ENCODE measurements at regions not wholly inside any gene's neighbourhood (a gene's known extent, or its start where the extent isn't known, plus 50 kb on each side); places are given as distances from the start of the nearest gene placed in this dataset.

DNA sequence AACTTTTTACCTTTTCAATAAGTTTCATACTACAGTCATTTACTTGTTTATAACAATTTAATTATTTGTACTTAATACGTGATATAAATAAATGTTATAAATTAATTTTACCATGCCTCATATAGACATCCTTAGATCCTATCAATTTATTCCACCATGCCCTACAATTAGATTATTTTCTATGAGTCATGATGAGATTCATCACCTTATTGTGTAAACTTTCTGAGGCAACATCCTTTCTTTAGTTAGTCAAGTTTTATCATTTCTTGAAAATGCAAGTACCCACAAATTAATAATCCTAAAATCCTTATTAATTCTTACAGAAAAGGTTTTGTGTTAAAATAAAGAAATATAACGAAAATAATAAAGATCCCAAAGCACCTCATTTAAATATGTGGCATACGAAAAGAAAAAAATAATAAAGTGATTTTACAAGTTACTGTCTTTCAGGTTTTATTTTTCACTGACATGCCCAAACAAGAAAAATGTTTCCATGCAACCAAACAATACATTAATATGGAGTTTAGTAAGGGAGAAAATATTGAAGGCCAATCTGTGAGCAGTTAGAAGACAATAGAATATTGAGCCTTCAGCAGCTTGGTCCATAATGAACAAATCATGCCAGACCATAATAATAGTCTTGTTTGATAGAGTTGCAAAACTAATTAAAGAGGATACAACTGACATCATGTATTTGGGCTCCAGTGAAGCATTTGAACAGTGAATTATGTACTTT, 188.7 kb upstream of the MRPS30 start:
- CTCF ChIA-PET, result no interaction called here
- no peak overlapping the region for H3K4me3 Mint-ChIP-seq
- no peaks in the 10 kb centered on the region for H3K27me3 Mint-ChIP-seq
- Histone ChIP-seq H3K4me3 (ENCODE audit: low read length) (no peak overlapping the region), H3K9me3 (ENCODE audit: control insufficient read depth in 2 of 3, low read length in 3 of 3) (no peaks in the 10 kb centered on the region), H3K36me3 (ENCODE audit: control insufficient read depth in 2 of 3, insufficient read depth in 3 of 3, low read length in 3 of 3) (no peaks in the 10 kb centered on the region), H3K27ac (ENCODE audit: low read depth, low read length) (no peak overlapping the region), H3K4me1 (ENCODE audit: control insufficient read depth in 2 of 2, insufficient read depth in 2 of 2, low read length in 2 of 2) (no peaks in the 10 kb centered on the region), H3K27me3 (ENCODE audit: control insufficient read depth in 2 of 2, insufficient read depth in 2 of 2, low read length in 2 of 2) (no peaks in the 10 kb centered on the region)
- H3K9me3 Mint-ChIP-seq, result peaks cover 0 to 6% (median 2%) of the 10 kb centered on the region in 11 donors
- no peak for DNase-seq
- H3K27ac Mint-ChIP-seq, result no peak overlapping the region
- no peaks in the 10 kb centered on the region for H3K36me3 Mint-ChIP-seq
- POLR2A ChIA-PET, result no interaction called here
- no peaks in the 10 kb centered on the region for H3K4me1 Mint-ChIP-seq
- ATAC-seq, result no peak
- intact Hi-C loops (cut with micrococcal nuclease), result no loop called here

DNA sequence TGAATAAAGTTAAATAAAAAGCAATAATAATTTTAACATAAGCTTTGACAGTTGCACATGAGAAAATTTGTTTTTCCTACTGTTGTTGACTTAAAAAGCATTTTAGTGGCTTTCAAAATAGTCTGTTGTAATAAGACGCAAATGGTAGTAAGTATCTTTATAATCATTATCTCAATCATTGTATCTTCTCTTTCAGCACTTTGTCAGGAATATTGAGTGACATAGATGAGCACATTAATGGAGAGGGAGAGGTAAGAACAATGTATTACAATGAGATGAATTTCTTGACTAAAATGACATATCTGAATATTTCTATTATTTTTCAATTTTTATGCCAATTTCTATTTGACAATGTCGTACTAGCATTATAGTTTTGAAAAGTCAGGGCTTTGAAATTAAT, 193.9 kb upstream of the MRPS30 start:
- Histone ChIP-seq H3K36me3 (ENCODE audit: control insufficient read depth in 2 of 3, insufficient read depth in 3 of 3, low read length in 3 of 3) (no peaks in the 10 kb centered on the region), H3K27me3 (ENCODE audit: control insufficient read depth in 2 of 2, insufficient read depth in 2 of 2, low read length in 2 of 2) (no peaks in the 10 kb centered on the region), H3K27ac (ENCODE audit: low read depth, low read length) (no peak overlapping the region), H3K4me3 (ENCODE audit: low read length) (no peak overlapping the region), H3K9me3 (ENCODE audit: control insufficient read depth in 2 of 3, low read length in 3 of 3) (no peaks in the 10 kb centered on the region), H3K4me1 (ENCODE audit: control insufficient read depth in 2 of 2, insufficient read depth in 2 of 2, low read length in 2 of 2) (no peaks in the 10 kb centered on the region)
- ATAC-seq (no peak), DNase-seq (no peak)
- Mint-ChIP-seq H3K27me3 (no peaks in the 10 kb centered on the region), H3K36me3 (no peaks in the 10 kb centered on the region), H3K27ac (no peak overlapping the region), H3K4me3 (no peak overlapping the region), H3K9me3 (peaks cover 0 to 6% (median 0%) of the 10 kb centered on the region in 11 donors), H3K4me1 (no peaks in the 10 kb centered on the region)
- POLR2A ChIA-PET, result no interaction called here
- CTCF ChIA-PET, result no interaction called here
- intact Hi-C loops (cut with micrococcal nuclease), result no loop called here

DNA sequence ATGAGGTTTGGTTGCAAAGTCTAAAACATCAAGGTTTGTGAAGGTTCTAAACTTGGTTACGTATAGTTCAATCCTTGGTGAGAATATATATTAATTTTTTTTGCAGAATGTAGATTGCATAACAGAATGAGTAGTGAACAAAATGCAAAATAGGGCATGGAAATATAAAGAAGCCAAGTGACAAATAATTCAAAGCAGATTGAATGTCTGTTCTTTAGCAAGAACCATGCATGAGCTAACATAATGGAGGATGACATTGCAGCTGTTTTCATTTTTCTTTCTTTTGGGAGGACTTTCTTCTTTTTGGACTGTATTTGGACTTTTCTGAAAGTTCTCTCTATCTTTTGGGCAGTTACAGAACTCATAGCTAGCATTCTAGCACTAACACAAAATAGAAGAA, 194.8 kb upstream of the MRPS30 start:
- Histone ChIP-seq H3K9me3 (ENCODE audit: control insufficient read depth in 2 of 3, low read length in 3 of 3) (no peaks in the 10 kb centered on the region), H3K27ac (ENCODE audit: low read depth, low read length) (no peak overlapping the region), H3K4me3 (ENCODE audit: low read length) (no peak overlapping the region), H3K27me3 (ENCODE audit: control insufficient read depth in 2 of 2, insufficient read depth in 2 of 2, low read length in 2 of 2) (no peaks in the 10 kb centered on the region), H3K36me3 (ENCODE audit: control insufficient read depth in 2 of 3, insufficient read depth in 3 of 3, low read length in 3 of 3) (no peaks in the 10 kb centered on the region), H3K4me1 (ENCODE audit: control insufficient read depth in 2 of 2, insufficient read depth in 2 of 2, low read length in 2 of 2) (no peaks in the 10 kb centered on the region)
- no peaks in the 10 kb centered on the region for H3K27me3 Mint-ChIP-seq
- H3K4me3 Mint-ChIP-seq, result no peak overlapping the region
- no peaks in the 10 kb centered on the region for H3K4me1 Mint-ChIP-seq
- no peaks in the 10 kb centered on the region for H3K36me3 Mint-ChIP-seq
- POLR2A ChIA-PET, result no interaction called here
- ATAC-seq, result no peak
- H3K9me3 Mint-ChIP-seq, result peaks cover 0 to 9% (median 0%) of the 10 kb centered on the region in 11 donors
- H3K27ac Mint-ChIP-seq, result no peak overlapping the region
- intact Hi-C loops (cut with micrococcal nuclease), result no loop called here
- CTCF ChIA-PET, result interaction anchor here (0.7 kb wide), 1 partner anchor 233 kb away, joined by 3 read pairs; no protein-coding TSS in a partner anchor
- no peak for DNase-seq

DNA sequence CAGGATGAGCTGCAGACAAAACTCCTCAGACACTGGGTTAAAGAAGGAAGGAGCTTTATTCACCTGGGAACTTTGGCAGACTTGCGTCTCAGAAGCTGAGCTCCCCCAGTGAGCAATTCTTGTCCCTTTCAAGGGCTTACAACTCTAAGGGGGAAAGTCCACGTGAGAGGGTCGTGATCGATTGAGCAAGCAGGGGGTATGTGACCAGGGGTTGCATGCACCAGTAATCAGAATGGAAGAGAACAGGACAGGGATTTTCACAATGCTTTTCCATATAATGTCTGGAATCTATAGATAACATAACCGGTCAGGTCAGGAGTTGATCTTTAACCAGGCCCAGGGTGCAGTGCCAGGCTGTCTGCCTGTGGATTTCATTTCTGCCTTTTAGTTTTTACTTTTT, 202.8 kb upstream of the MRPS30 start:
- no peak for ATAC-seq
- intact Hi-C loops (cut with micrococcal nuclease), result no loop called here
- H3K9me3 ChIP-seq (ENCODE audit: control insufficient read depth in 2 of 3, low read length in 3 of 3), result no peaks in the 10 kb centered on the region
- no peaks in the 10 kb centered on the region for H3K27me3 Mint-ChIP-seq
- no peaks in the 10 kb centered on the region for H3K36me3 Mint-ChIP-seq
- no peaks in the 10 kb centered on the region for H3K4me1 ChIP-seq (ENCODE audit: control insufficient read depth in 2 of 2, insufficient read depth in 2 of 2, low read length in 2 of 2)
- no peaks in the 10 kb centered on the region for H3K4me1 Mint-ChIP-seq
- DNase-seq, result no peak
- POLR2A ChIA-PET, result no interaction called here
- H3K4me3 Mint-ChIP-seq, result no peak overlapping the region
- peaks cover 2 to 26% (median 7%) of the 10 kb centered on the region in 11 donors for H3K9me3 Mint-ChIP-seq
- CTCF ChIA-PET, result no interaction called here
- H3K4me3 ChIP-seq (ENCODE audit: low read length), result no peak overlapping the region
- H3K27me3 ChIP-seq (ENCODE audit: control insufficient read depth in 2 of 2, insufficient read depth in 2 of 2, low read length in 2 of 2), result no peaks in the 10 kb centered on the region
- H3K27ac Mint-ChIP-seq, result no peak overlapping the region
- no peak overlapping the region for H3K27ac ChIP-seq (ENCODE audit: low read depth, low read length)
- no peaks in the 10 kb centered on the region for H3K36me3 ChIP-seq (ENCODE audit: control insufficient read depth in 2 of 3, insufficient read depth in 3 of 3, low read length in 3 of 3)

DNA sequence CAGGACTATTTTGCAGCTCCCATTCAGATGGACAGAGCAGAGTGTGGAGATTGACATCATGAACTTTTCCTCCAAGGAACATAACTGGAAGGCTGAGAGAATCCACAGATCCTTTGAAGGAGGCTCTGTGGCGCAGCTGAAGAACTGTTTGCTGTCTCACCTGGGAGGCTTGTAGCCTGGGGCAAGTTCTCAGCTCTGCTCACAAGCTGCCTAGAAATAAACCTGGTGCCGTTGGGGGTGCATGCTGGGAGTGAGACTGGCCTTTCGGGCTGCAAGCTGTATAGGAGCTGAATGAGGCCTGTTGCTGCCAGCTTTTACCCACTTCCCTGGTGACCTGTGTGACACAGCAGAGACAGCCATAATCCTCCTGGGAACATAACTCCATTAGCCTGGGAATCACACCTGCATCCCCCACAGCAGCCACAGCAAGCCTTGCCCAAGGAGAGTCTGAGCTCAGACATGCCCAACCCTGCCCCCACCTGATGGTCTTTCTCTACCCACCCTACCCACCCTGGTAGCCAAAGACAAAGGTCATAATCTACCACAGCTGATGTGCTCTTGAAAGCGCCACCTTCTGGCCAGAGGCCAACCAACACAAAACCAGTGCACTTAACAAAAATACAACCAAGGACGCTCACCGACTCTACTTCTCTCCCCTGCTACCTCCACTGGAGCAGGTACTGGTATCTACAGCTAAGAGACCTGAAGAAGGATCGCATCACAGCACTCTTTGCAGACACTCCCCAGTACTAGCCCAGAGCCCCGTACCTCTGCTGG, 205.1 kb upstream of the MRPS30 start:
- Mint-ChIP-seq H3K4me1 (no peaks in the 10 kb centered on the region), H3K4me3 (no peak overlapping the region), H3K9me3 (peaks cover 2 to 19% (median 11%) of the 10 kb centered on the region in 11 donors), H3K27me3 (no peaks in the 10 kb centered on the region), H3K27ac (no peak overlapping the region), H3K36me3 (no peaks in the 10 kb centered on the region)
- Histone ChIP-seq H3K4me3 (ENCODE audit: low read length) (no peak overlapping the region), H3K4me1 (ENCODE audit: control insufficient read depth in 2 of 2, insufficient read depth in 2 of 2, low read length in 2 of 2) (no peaks in the 10 kb centered on the region), H3K36me3 (ENCODE audit: control insufficient read depth in 2 of 3, insufficient read depth in 3 of 3, low read length in 3 of 3) (no peaks in the 10 kb centered on the region), H3K27ac (ENCODE audit: low read depth, low read length) (no peak overlapping the region), H3K27me3 (ENCODE audit: control insufficient read depth in 2 of 2, insufficient read depth in 2 of 2, low read length in 2 of 2) (no peaks in the 10 kb centered on the region), H3K9me3 (ENCODE audit: control insufficient read depth in 2 of 3, low read length in 3 of 3) (no peaks in the 10 kb centered on the region)
- no peak for ATAC-seq
- ChIA-PET POLR2A (no interaction called here), CTCF (no interaction called here)
- no peak for DNase-seq
- intact Hi-C loops (cut with micrococcal nuclease), result no loop called here

DNA sequence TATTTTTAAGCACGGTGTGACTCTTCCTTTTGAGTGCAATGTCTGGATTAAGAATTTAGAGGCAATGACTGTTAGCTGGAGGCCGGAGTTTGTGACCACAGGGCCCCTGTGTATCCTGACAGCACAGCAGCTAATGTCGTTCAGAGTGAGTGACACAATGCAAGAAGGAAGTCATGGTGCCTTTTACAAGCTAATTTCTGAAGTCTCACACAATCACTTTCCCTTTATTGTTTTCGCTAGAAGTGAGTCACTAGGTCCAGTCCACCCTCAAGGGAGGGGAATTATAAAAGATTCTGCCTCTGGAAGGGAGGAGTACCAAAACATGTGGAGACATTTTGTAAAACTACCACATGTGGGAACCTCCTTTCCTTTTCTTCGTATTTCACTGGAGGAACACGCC, 185.5 kb upstream of the FGF10 start:
- Mint-ChIP-seq H3K36me3 (no peaks in the 10 kb centered on the region), H3K4me3 (no peak overlapping the region), H3K9me3 (peaks cover 0 to 35% (median 9%) of the 10 kb centered on the region in 11 donors), H3K27me3 (no peaks in the 10 kb centered on the region), H3K4me1 (no peaks in the 10 kb centered on the region), H3K27ac (no peak overlapping the region)
- Histone ChIP-seq H3K9me3 (ENCODE audit: control insufficient read depth in 2 of 3, low read length in 3 of 3) (no peaks in the 10 kb centered on the region), H3K36me3 (ENCODE audit: control insufficient read depth in 2 of 3, insufficient read depth in 3 of 3, low read length in 3 of 3) (no peaks in the 10 kb centered on the region), H3K4me3 (ENCODE audit: low read length) (no peak overlapping the region), H3K27ac (ENCODE audit: low read depth, low read length) (no peak overlapping the region), H3K27me3 (ENCODE audit: control insufficient read depth in 2 of 2, insufficient read depth in 2 of 2, low read length in 2 of 2) (no peaks in the 10 kb centered on the region), H3K4me1 (ENCODE audit: control insufficient read depth in 2 of 2, insufficient read depth in 2 of 2, low read length in 2 of 2) (no peaks in the 10 kb centered on the region)
- ChIA-PET POLR2A (no interaction called here), CTCF (no interaction called here)
- intact Hi-C loops (cut with micrococcal nuclease), result no loop called here
- ATAC-seq, result no peak
- no peak for DNase-seq

DNA sequence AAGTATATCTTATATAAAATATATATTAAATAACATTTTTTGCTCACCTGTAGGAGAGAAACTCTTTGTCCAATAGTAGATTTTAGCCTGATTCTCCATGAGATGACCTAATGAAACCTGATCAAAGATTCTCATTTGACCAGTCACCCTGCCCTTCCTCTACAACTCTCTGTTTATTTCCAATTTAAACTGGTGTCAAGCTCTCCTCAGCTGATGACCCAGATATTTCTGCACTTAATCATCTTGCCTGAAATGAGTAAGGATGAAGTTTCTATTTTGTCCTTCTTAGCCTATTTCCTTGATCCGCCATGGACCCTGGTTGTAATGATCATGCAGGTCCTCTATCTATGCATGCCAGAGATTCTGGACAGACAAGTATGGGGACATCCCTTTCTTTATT, 179.3 kb upstream of the FGF10 start:
- Mint-ChIP-seq H3K4me3 (no peak overlapping the region), H3K27ac (no peak overlapping the region), H3K27me3 (no peaks in the 10 kb centered on the region), H3K4me1 (no peaks in the 10 kb centered on the region), H3K36me3 (no peaks in the 10 kb centered on the region), H3K9me3 (peaks cover 0 to 13% (median 6%) of the 10 kb centered on the region in 11 donors)
- Histone ChIP-seq H3K4me3 (ENCODE audit: low read length) (no peak overlapping the region), H3K36me3 (ENCODE audit: control insufficient read depth in 2 of 3, insufficient read depth in 3 of 3, low read length in 3 of 3) (no peaks in the 10 kb centered on the region), H3K27ac (ENCODE audit: low read depth, low read length) (no peak overlapping the region), H3K4me1 (ENCODE audit: control insufficient read depth in 2 of 2, insufficient read depth in 2 of 2, low read length in 2 of 2) (no peaks in the 10 kb centered on the region), H3K27me3 (ENCODE audit: control insufficient read depth in 2 of 2, insufficient read depth in 2 of 2, low read length in 2 of 2) (no peaks in the 10 kb centered on the region), H3K9me3 (ENCODE audit: control insufficient read depth in 2 of 3, low read length in 3 of 3) (no peaks in the 10 kb centered on the region)
- no peak for DNase-seq
- POLR2A ChIA-PET, result no interaction called here
- intact Hi-C loops (cut with micrococcal nuclease), result no loop called here
- ATAC-seq, result no peak
- CTCF ChIA-PET, result no interaction called here

Data from naive thymus-derived CD4-positive, alpha-beta T cell (primary cell).